ENCODE measurements at regions not wholly inside any gene's neighbourhood (a gene's known extent, or its start where the extent isn't known, plus 50 kb on each side); places are given as distances from the start of the nearest gene placed in this dataset.

DNA sequence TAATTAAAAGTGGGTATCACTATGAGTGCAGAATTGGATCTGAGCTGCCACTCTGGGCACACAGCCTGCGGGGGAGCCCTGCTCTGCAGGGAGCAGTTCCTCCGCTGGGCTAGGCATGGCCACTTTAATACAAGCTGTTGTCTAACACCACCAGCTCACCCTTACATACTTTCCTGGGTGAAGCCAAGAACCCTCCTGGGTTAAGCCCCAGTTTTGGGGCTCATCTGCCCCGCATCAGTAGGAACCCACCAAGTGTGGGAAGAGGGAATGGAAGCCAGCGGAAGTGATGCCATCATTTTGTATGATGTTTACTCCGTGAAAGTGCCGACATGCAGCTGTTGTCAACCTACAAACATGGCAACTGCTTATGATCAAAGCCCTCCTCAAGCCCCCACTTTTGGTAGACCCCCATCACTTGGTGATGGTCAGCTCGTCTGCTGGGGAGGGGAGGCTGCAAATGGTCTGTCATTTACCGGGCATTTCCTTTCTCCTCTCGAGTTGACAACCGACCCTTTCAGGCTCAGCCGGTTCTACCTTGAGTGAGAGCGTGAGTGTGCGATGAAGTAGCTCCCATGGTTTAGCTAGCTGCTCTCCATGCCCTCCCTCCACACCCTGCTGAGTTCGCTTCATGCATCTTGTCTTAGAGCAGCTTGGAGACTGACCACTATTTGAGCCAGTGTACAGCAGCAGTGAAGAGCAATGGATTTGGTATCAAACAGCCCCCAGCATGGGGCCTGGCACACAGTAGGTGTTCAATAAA, 95.3 kb upstream of the IER5L start:
- TF ChIP-seq, protein P1, sequence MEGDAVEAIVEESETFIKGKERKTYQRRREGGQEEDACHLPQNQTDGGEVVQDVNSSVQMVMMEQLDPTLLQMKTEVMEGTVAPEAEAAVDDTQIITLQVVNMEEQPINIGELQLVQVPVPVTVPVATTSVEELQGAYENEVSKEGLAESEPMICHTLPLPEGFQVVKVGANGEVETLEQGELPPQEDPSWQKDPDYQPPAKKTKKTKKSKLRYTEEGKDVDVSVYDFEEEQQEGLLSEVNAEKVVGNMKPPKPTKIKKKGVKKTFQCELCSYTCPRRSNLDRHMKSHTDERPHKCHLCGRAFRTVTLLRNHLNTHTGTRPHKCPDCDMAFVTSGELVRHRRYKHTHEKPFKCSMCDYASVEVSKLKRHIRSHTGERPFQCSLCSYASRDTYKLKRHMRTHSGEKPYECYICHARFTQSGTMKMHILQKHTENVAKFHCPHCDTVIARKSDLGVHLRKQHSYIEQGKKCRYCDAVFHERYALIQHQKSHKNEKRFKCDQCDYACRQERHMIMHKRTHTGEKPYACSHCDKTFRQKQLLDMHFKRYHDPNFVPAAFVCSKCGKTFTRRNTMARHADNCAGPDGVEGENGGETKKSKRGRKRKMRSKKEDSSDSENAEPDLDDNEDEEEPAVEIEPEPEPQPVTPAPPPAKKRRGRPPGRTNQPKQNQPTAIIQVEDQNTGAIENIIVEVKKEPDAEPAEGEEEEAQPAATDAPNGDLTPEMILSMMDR (IDR thresholded peaks at IDR 0.05) = no peak
- no peak for TF ChIP-seq POLR2A (IDR thresholded peaks at IDR 0.05; ENCODE audit: low read depth)

All from esophagus muscularis mucosa (tissue), 3 donors.